GM12892 (cell line): ENCODE measurements at regions not wholly inside any gene's neighbourhood (a gene's known extent, or its start where the extent isn't known, plus 50 kb on each side); places are given as distances from the start of the nearest gene placed in this dataset.

ENCODE experiments used
- POLR2A ChIP-seq: IDR thresholded peaks from 2 replicates; pipeline ENCODE4 v1.6.1; 2011; ENCODE audit warnings: low read depth, low read length, control low read depth
- POLR2AphosphoS5 ChIP-seq: IDR thresholded peaks from 2 replicates; pipeline ENCODE4 v1.6.1; 2011; ENCODE audit warnings: low read depth, low read length, control low read depth

DNA sequence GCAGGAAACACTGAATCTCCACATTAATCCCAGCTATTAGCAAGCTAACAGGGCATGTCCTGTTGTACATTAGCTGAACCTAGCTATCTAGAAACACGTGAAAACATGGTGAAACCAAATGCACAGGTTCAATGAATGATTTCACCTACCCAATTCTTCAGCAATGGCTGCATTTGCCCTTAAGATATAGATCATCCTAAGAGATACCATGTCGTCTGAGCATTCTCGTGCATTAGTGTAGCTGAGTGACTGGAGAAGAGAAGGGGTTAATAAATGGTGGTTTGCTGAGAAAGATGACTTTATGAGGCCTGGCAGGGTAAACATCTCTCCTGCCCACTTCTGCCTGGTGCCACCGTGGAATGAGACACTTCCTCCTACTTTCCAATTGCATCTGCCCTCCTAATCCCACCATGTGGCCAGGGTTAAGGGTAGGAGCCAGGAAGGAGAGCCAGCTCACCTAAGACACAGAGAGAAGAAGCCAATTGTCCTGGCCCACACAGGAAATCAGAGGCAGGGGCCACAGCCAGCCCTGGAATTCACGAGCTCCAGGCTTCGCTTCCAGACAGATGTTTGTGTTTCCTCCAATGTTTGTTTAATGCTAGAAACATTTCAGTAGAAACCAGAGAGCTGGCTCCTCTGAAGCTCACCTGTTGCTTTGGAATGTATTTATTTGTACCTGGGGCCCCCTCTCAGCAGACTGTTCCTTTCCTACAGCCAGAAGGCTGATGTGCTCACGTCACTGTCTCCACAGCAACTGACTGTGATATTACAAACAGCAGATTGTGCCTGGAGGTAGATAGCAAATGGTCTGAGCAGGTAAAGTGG is 126.0 kb upstream of the PARP11 start:
- no peak for TF ChIP-seq POLR2AphosphoS5
- TF ChIP-seq POLR2A, result no peak
